ENCODE measurements at regions not wholly inside any gene's neighbourhood (a gene's known extent, or its start where the extent isn't known, plus 50 kb on each side); places are given as distances from the start of the nearest gene placed in this dataset.

- DNase-seq: no peak
- Histone ChIP-seq H3K27ac (peak overlapping the region; percentile 42), H3K4me3 (ENCODE audit: low read depth, low read length) (no peak overlapping the region), H3K36me3 (replicated peaks) (no peaks in the 10 kb centered on the region), H3K27me3 (replicated peaks) (no peaks in the 10 kb centered on the region)
- in situ Hi-C loops (cut with HindIII; ENCODE audit: low pct_ligation_motif_present, low sequenced_read_pairs): no loop called here
- TF ChIP-seq, protein P1, sequence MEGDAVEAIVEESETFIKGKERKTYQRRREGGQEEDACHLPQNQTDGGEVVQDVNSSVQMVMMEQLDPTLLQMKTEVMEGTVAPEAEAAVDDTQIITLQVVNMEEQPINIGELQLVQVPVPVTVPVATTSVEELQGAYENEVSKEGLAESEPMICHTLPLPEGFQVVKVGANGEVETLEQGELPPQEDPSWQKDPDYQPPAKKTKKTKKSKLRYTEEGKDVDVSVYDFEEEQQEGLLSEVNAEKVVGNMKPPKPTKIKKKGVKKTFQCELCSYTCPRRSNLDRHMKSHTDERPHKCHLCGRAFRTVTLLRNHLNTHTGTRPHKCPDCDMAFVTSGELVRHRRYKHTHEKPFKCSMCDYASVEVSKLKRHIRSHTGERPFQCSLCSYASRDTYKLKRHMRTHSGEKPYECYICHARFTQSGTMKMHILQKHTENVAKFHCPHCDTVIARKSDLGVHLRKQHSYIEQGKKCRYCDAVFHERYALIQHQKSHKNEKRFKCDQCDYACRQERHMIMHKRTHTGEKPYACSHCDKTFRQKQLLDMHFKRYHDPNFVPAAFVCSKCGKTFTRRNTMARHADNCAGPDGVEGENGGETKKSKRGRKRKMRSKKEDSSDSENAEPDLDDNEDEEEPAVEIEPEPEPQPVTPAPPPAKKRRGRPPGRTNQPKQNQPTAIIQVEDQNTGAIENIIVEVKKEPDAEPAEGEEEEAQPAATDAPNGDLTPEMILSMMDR (IDR thresholded peaks at IDR 0.05; ENCODE audit: low read depth, low read length, missing control alignments): no peak
Measured at GRCh38 chr2:217231212-217231611, 371.3 kb upstream of the TNP1 start.

DNA sequence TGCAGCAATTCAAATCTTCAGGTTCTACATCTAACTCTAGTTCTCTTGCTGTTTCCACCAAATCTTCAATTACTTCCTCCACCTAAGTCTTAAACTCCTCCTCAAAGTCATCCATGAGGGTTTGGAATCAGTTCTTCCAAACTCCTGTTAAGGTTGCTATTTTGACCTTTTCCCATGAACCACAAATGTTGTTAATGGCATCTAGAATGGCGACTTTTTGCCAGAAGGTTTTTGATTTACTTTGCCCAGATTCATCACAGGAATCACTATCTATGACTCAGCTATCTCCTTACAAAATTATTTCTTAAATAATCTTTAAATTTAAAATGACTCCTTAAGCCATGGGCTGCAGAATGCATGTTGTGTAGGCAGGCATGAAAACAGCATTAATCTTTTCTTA, 368.9 kb upstream of the TNP1 start:
- in situ Hi-C loops (cut with HindIII; ENCODE audit: low pct_ligation_motif_present, low sequenced_read_pairs): no loop called here
- TF ChIP-seq, protein P1 (IDR thresholded peaks at IDR 0.05; ENCODE audit: low read depth, low read length, missing control alignments): no peak

GRCh38 chr2:217227794-217228193, 367.9 kb upstream of the TNP1 start:
- no peak for DNase-seq
- in situ Hi-C loops (cut with HindIII; ENCODE audit: low pct_ligation_motif_present, low sequenced_read_pairs): no loop called here
- Histone ChIP-seq H3K27me3 (replicated peaks) (no peaks in the 10 kb centered on the region), H3K4me3 (ENCODE audit: low read depth, low read length) (no peak overlapping the region), H3K36me3 (replicated peaks) (no peaks in the 10 kb centered on the region), H3K27ac (no peak overlapping the region)
- TF ChIP-seq, protein P1 (IDR thresholded peaks at IDR 0.05; ENCODE audit: low read depth, low read length, missing control alignments): no peak

More for the DNA sequence above, 368.9 kb upstream of the TNP1 start:
- Histone ChIP-seq H3K4me3 (ENCODE audit: low read depth, low read length) (no peak overlapping the region), H3K27ac (no peak overlapping the region), H3K36me3 (replicated peaks) (no peaks in the 10 kb centered on the region), H3K27me3 (replicated peaks) (no peaks in the 10 kb centered on the region)
- DNase-seq: no peak

GRCh38 chr2:217225596-217225995, 365.7 kb upstream of the TNP1 start:
- H3K4me3 ChIP-seq (ENCODE audit: low read depth, low read length): no peak overlapping the region
- H3K36me3 ChIP-seq (replicated peaks): no peaks in the 10 kb centered on the region
- no peaks in the 10 kb centered on the region for H3K27me3 ChIP-seq (replicated peaks)
- TF ChIP-seq, protein P1 (IDR thresholded peaks at IDR 0.05; ENCODE audit: low read depth, low read length, missing control alignments): no peak
- DNase-seq: no peak
- H3K27ac ChIP-seq: no peak overlapping the region
- in situ Hi-C loops (cut with HindIII; ENCODE audit: low pct_ligation_motif_present, low sequenced_read_pairs): no loop called here

DNA sequence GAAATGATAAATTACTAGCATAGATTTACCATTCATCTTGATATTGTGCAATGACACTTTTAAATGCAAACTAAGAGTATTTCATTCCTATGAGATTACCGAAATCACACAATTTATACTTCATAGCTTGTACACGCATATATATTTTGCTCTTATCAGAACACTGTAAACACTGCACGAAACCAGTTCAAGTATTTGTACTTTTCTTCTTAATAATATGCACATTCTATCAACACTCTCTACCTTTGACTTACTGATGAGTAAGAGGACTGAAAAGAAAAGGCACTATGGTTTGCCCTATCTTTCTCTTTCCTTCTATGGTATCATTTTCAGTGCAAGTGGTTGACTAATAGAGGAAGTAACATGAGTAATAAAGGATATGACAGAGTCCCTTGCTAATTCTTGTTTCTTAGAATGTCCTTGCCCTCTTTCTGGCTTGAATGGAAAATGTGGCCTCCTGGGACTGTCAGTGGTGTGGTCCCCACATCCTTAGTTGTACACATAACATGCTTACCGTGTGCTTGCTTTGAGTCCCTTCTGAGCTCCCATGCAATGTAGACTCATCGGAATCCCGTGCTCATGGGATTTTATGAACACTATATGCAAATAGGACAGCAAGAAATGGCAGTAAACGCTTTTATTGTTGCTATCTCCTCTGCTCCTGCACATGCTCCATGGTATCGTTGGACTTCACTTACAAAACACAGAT, 363.5 kb upstream of the TNP1 start:
- in situ Hi-C loops (cut with HindIII; ENCODE audit: low pct_ligation_motif_present, low sequenced_read_pairs): no loop called here
- H3K4me3 ChIP-seq (ENCODE audit: low read depth, low read length): no peak overlapping the region
- no peaks in the 10 kb centered on the region for H3K27me3 ChIP-seq (replicated peaks)
- H3K27ac ChIP-seq: peak overlapping the region; percentile 90
- DNase-seq: peak; percentile 78
- H3K36me3 ChIP-seq (replicated peaks): no peaks in the 10 kb centered on the region
- TF ChIP-seq, protein P1 (IDR thresholded peaks at IDR 0.05; ENCODE audit: low read depth, low read length, missing control alignments): no peak

Measured in brain microvascular endothelial cell (primary cell).